Thoracic aorta (tissue), 2 donors: ENCODE measurements at regions not wholly inside any gene's neighbourhood (a gene's known extent, or its start where the extent isn't known, plus 50 kb on each side); places are given as distances from the start of the nearest gene placed in this dataset.

Experiments used
- ATAC-seq: fragments of 150-250 bp; one replicate; pipeline ENCODE4 v1.8.0; 2017; ENCODE audit warnings: low read depth; ENCODE audit not compliant: insufficient number of reproducible peaks, low FRiP score
- DNase-seq: peaks from one replicate; pipeline ENCODE4 v3.0.0-alpha.2; 2020; ENCODE audit warnings: low spot score
- H3K27ac ChIP-seq, 2 donors: fragments of 200-600 bp; sonication (generic); 1 replicate in 1 of 2; 2 replicates in 1 of 2; pipeline ENCODE4 v1.5.1; 2016; ENCODE audit warnings: mild to moderate bottlenecking in 2 of 2, moderate library complexity in 2 of 2
- H3K27me3 ChIP-seq: fragments of 200-600 bp; sonication (generic); replicated peaks from 2 replicates; pipeline ENCODE4 v1.6.0; 2016; ENCODE audit warnings: mild to moderate bottlenecking; ENCODE audit not compliant: insufficient read depth
- H3K36me3 ChIP-seq: fragments of 200-600 bp; sonication (generic); one replicate; pipeline ENCODE4 v1.5.1; 2016
- H3K4me1 ChIP-seq, 2 donors: fragments of 200-600 bp; sonication (generic); 1 replicate in 1 of 2; 2 replicates in 1 of 2; pipeline versions ENCODE4 v1.5.1 to v1.6.0; 2016; ENCODE audit warnings: low read depth in 2 of 2, mild to moderate bottlenecking in 1 of 2; ENCODE audit not compliant: control insufficient read depth in 1 of 2
- H3K4me3 ChIP-seq: fragments of 200-600 bp; sonication (generic); 2 replicates; pipeline ENCODE4 v1.5.1; 2016; ENCODE audit warnings: mild to moderate bottlenecking
- H3K9me3 ChIP-seq: fragments of 200-600 bp; sonication (generic); 2 replicates; pipeline ENCODE4 v1.5.1; 2016
- TF ChIP-seq, protein P1 (sequence below): fragments of 200-600 bp; sonication (generic); IDR thresholded peaks from one replicate; pipeline ENCODE4 v1.5.1; 2019; ENCODE audit warnings: antibody characterized with exemption

DNA sequence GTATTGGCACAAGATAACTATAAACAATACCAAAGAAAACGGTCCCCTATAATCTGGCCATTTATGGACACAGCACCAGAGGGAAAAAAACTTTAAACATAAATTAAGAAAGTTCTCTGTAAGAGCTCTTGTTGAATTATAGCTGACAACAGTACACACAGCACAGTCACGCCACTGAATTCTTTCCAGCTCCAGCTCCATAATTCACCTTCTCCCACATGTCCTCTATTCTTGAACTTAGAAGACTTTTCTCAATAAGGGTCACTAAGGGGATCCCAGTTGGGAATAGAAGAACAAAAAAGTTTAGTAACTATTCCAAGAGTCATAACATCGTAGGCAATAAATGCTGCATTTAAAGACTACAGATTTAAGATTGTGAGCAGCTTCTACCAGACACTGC, 124.6 kb upstream of the CYP1B1 start:
- DNase-seq (no peak), ATAC-seq (no peak)
- no peaks in the 10 kb centered on the region for H3K9me3 ChIP-seq
- H3K4me1 ChIP-seq: no peaks in the 10 kb centered on the region
- TF ChIP-seq, protein P1, sequence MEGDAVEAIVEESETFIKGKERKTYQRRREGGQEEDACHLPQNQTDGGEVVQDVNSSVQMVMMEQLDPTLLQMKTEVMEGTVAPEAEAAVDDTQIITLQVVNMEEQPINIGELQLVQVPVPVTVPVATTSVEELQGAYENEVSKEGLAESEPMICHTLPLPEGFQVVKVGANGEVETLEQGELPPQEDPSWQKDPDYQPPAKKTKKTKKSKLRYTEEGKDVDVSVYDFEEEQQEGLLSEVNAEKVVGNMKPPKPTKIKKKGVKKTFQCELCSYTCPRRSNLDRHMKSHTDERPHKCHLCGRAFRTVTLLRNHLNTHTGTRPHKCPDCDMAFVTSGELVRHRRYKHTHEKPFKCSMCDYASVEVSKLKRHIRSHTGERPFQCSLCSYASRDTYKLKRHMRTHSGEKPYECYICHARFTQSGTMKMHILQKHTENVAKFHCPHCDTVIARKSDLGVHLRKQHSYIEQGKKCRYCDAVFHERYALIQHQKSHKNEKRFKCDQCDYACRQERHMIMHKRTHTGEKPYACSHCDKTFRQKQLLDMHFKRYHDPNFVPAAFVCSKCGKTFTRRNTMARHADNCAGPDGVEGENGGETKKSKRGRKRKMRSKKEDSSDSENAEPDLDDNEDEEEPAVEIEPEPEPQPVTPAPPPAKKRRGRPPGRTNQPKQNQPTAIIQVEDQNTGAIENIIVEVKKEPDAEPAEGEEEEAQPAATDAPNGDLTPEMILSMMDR: no peak
- no peaks in the 10 kb centered on the region for H3K36me3 ChIP-seq
- no peak overlapping the region for H3K4me3 ChIP-seq
- H3K27me3 ChIP-seq: no peaks in the 10 kb centered on the region
- H3K27ac ChIP-seq: no peak overlapping the region

DNA sequence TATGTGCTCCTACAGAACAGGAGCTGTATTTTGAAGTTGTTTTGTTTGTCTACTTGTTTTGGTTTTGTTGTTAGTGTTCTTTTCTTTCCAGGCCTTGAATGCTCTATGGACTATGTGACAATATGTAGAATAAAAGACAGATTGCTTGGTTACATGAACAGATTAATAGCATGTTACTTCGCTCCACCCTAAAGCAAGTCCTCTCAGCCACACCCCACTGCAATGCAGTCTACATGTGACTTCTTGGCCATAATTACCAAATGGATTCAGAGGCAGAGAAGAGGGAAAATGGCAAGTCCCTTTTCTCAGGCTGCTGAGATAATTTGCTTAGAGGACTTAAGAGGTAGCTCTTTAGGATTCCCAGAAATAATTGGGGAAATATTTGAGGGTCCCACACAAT, 123.2 kb upstream of the CYP1B1 start:
- Histone ChIP-seq H3K27ac (no peak overlapping the region), H3K9me3 (no peaks in the 10 kb centered on the region), H3K4me3 (no peak overlapping the region), H3K36me3 (no peaks in the 10 kb centered on the region), H3K27me3 (no peaks in the 10 kb centered on the region), H3K4me1 (no peaks in the 10 kb centered on the region)
- ATAC-seq (no peak), DNase-seq (no peak)
- TF ChIP-seq, protein P1: no peak

DNA sequence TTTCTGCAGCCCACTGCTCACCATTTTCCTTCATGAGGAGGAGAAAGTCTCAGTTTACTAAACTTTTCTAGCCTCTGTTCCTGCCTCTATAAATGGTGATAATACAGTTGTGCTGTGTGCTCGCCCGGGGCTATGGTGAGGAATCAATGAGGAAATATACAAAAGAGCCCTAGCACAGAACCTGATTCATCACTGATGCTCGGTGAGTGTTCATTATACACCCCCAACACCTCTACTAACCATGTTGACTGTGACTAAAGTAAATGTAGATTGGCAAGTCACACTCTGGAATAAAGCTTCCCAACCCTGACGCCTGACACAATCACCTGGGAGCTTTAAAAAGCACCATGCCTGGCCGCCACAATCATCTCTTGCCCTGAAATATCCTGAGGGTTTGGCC, 118.8 kb upstream of the CYP1B1 start:
- TF ChIP-seq, protein P1: no peak
- H3K4me3 ChIP-seq: no peak overlapping the region
- no peak overlapping the region for H3K27ac ChIP-seq
- no peaks in the 10 kb centered on the region for H3K36me3 ChIP-seq
- no peaks in the 10 kb centered on the region for H3K4me1 ChIP-seq
- no peaks in the 10 kb centered on the region for H3K9me3 ChIP-seq
- ATAC-seq (no peak), DNase-seq (no peak)
- no peaks in the 10 kb centered on the region for H3K27me3 ChIP-seq

DNA sequence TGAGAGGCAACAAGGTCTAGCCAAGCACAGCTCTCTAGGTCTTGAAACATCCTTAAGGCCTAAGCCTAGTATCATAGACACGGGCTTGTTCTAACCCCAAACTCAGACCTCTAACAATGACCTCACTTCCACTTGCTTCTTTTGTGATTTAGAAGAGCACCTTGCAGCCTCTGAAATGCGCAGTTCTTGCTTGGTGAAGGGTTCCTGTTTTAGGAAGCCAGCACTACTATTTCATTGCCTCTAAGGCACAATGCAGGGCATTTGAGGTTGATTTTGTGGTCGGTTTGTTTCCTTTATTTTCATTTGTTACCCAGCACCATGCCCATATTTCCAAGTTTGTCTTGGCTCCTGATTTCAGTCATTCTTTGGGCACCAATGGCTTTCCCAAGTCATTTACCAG, 117.0 kb upstream of the CYP1B1 start:
- TF ChIP-seq, protein P1: no peak
- Histone ChIP-seq H3K36me3 (no peaks in the 10 kb centered on the region), H3K4me1 (peaks cover 3 to 8% of the 10 kb centered on the region in 2 donors), H3K27ac (no peak overlapping the region), H3K27me3 (no peaks in the 10 kb centered on the region), H3K4me3 (no peak overlapping the region), H3K9me3 (no peaks in the 10 kb centered on the region)
- ATAC-seq: no peak
- no peak for DNase-seq

DNA sequence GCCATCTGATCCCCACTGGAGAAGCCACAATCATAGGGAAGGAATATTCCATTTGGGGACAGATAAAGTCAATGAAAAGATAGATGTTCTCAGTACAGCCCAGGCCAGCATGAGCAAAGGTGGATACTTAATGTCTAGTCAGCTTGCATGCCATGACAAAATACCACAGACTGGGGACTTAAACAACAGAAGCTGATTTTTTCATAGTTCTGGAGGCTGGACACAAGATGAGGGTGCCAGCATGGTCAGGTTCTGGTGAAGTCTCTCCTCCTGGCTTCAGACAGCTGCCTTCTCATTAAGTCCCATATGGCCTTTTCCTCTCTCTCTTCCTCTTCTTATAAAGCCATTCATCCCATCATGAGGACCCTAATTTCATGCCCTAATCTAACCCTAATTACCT, 116.1 kb upstream of the CYP1B1 start:
- TF ChIP-seq, protein P1: no peak
- no peak for ATAC-seq
- peaks cover 4 to 14% of the 10 kb centered on the region in 2 donors for H3K4me1 ChIP-seq
- no peak overlapping the region for H3K27ac ChIP-seq
- no peak for DNase-seq
- H3K36me3 ChIP-seq: no peaks in the 10 kb centered on the region
- H3K4me3 ChIP-seq: no peak overlapping the region
- no peaks in the 10 kb centered on the region for H3K27me3 ChIP-seq
- no peaks in the 10 kb centered on the region for H3K9me3 ChIP-seq
